Mucosa of rectum (tissue), 2 donors: ENCODE measurements at regions not wholly inside any gene's neighbourhood (a gene's known extent, or its start where the extent isn't known, plus 50 kb on each side); places are given as distances from the start of the nearest gene placed in this dataset.

Experiments
- H3K27ac ChIP-seq, 2 donors: one replicate each; pipeline ENCODE4 v1.7.0; 2013; ENCODE audit warnings: inconsistent platforms in 2 of 2, low read depth in 2 of 2, low read length in 2 of 2
- H3K27me3 ChIP-seq, 2 donors: one replicate each; pipeline ENCODE4 v1.7.0; 2013; ENCODE audit warnings: low read length in 2 of 2; ENCODE audit not compliant: control insufficient read depth in 2 of 2, insufficient read depth in 2 of 2
- H3K36me3 ChIP-seq, 2 donors: one replicate each; pipeline ENCODE4 v1.7.0; 2013; ENCODE audit warnings: low read length in 2 of 2; ENCODE audit not compliant: control insufficient read depth in 2 of 2, insufficient read depth in 2 of 2
- H3K4me1 ChIP-seq, 2 donors: one replicate each; pipeline ENCODE4 v1.7.0; 2013; ENCODE audit warnings: low read length in 2 of 2, mild to moderate bottlenecking in 1 of 2; ENCODE audit not compliant: control insufficient read depth in 2 of 2, insufficient read depth in 2 of 2
- H3K4me3 ChIP-seq, 2 donors: one replicate each; pipeline ENCODE4 v1.7.0; 2013; ENCODE audit warnings: low read length in 2 of 2
- H3K9ac ChIP-seq, 2 donors: one replicate each; pipeline ENCODE4 v1.7.0; 2013; ENCODE audit warnings: low read length in 2 of 2, low read depth in 1 of 2, mild to moderate bottlenecking in 1 of 2
- H3K9me3 ChIP-seq, 2 donors: one replicate each; pipeline ENCODE4 v1.7.0; 2013; ENCODE audit warnings: low read length in 2 of 2; ENCODE audit not compliant: control insufficient read depth in 2 of 2
- donor health status: healthy.
- donor health status: Normal muscosa, but diverticular disease.

- no peak overlapping the region for H3K4me3 ChIP-seq
- H3K27ac ChIP-seq: no peak overlapping the region
- no peaks in the 10 kb centered on the region for H3K36me3 ChIP-seq
- no peaks in the 10 kb centered on the region for H3K27me3 ChIP-seq
- H3K4me1 ChIP-seq: no peaks in the 10 kb centered on the region
- H3K9me3 ChIP-seq: no peaks in the 10 kb centered on the region
- no peak overlapping the region for H3K9ac ChIP-seq
Measured at GRCh38 chr1:83024251-83024767, 974.6 kb downstream of the TTLL7 start.

GRCh38 chr1:83023212-83023611, 975.7 kb downstream of the TTLL7 start:
- H3K27ac ChIP-seq: no peak overlapping the region
- no peak overlapping the region for H3K9ac ChIP-seq

GRCh38 chr1:83022206-83022605, 976.7 kb downstream of the TTLL7 start:
- Histone ChIP-seq H3K9me3 (no peaks in the 10 kb centered on the region), H3K9ac (no peak overlapping the region)

More at GRCh38 chr1:83023212-83023611, 975.7 kb downstream of the TTLL7 start:
- Histone ChIP-seq H3K9me3 (no peaks in the 10 kb centered on the region), H3K4me3 (no peak overlapping the region), H3K27me3 (no peaks in the 10 kb centered on the region), H3K36me3 (no peaks in the 10 kb centered on the region), H3K4me1 (no peaks in the 10 kb centered on the region)

GRCh38 chr1:83017701-83018100, 981.2 kb downstream of the TTLL7 start:
- no peaks in the 10 kb centered on the region for H3K36me3 ChIP-seq
- H3K4me1 ChIP-seq: no peaks in the 10 kb centered on the region
- no peaks in the 10 kb centered on the region for H3K27me3 ChIP-seq
- H3K27ac ChIP-seq: no peak overlapping the region
- H3K9me3 ChIP-seq: no peaks in the 10 kb centered on the region
- no peak overlapping the region for H3K4me3 ChIP-seq
- no peak overlapping the region for H3K9ac ChIP-seq

More at GRCh38 chr1:83022206-83022605, 976.7 kb downstream of the TTLL7 start:
- H3K27ac ChIP-seq: no peak overlapping the region
- H3K4me1 ChIP-seq: no peaks in the 10 kb centered on the region
- H3K36me3 ChIP-seq: no peaks in the 10 kb centered on the region
- no peaks in the 10 kb centered on the region for H3K27me3 ChIP-seq
- H3K4me3 ChIP-seq: no peak overlapping the region

GRCh38 chr1:83017276-83017675, 981.7 kb downstream of the TTLL7 start:
- no peak overlapping the region for H3K9ac ChIP-seq
- H3K4me1 ChIP-seq: no peaks in the 10 kb centered on the region
- H3K27ac ChIP-seq: no peak overlapping the region
- no peaks in the 10 kb centered on the region for H3K9me3 ChIP-seq
- H3K36me3 ChIP-seq: no peaks in the 10 kb centered on the region
- no peaks in the 10 kb centered on the region for H3K27me3 ChIP-seq
- H3K4me3 ChIP-seq: no peak overlapping the region

GRCh38 chr1:83016354-83016849, 982.5 kb downstream of the TTLL7 start:
- no peaks in the 10 kb centered on the region for H3K27me3 ChIP-seq
- no peaks in the 10 kb centered on the region for H3K36me3 ChIP-seq
- H3K27ac ChIP-seq: no peak overlapping the region
- no peaks in the 10 kb centered on the region for H3K9me3 ChIP-seq
- H3K4me1 ChIP-seq: no peaks in the 10 kb centered on the region
- no peak overlapping the region for H3K9ac ChIP-seq
- no peak overlapping the region for H3K4me3 ChIP-seq

- no peak overlapping the region for H3K27ac ChIP-seq
- H3K9ac ChIP-seq: no peak overlapping the region
- H3K4me1 ChIP-seq: no peaks in the 10 kb centered on the region
- H3K4me3 ChIP-seq: no peak overlapping the region
- H3K27me3 ChIP-seq: no peaks in the 10 kb centered on the region
- H3K9me3 ChIP-seq: no peaks in the 10 kb centered on the region
- no peaks in the 10 kb centered on the region for H3K36me3 ChIP-seq
Measured at GRCh38 chr1:83015163-83015562, 983.8 kb downstream of the TTLL7 start.

GRCh38 chr1:83012950-83013349, 986.0 kb downstream of the TTLL7 start:
- Histone ChIP-seq H3K4me3 (no peak overlapping the region), H3K36me3 (no peaks in the 10 kb centered on the region), H3K9ac (no peak overlapping the region), H3K27ac (no peak overlapping the region), H3K27me3 (no peaks in the 10 kb centered on the region), H3K9me3 (no peaks in the 10 kb centered on the region), H3K4me1 (no peaks in the 10 kb centered on the region)

- no peaks in the 10 kb centered on the region for H3K4me1 ChIP-seq
Measured at GRCh38 chr1:83011265-83011664, 987.7 kb downstream of the TTLL7 start.

GRCh38 chr1:83006271-83006670, 992.7 kb downstream of the TTLL7 start:
- Histone ChIP-seq H3K27ac (no peak overlapping the region), H3K4me1 (no peaks in the 10 kb centered on the region), H3K9ac (no peak overlapping the region), H3K27me3 (no peaks in the 10 kb centered on the region), H3K36me3 (no peaks in the 10 kb centered on the region), H3K4me3 (no peak overlapping the region), H3K9me3 (no peaks in the 10 kb centered on the region)

More at GRCh38 chr1:83011265-83011664, 987.7 kb downstream of the TTLL7 start:
- Histone ChIP-seq H3K27me3 (no peaks in the 10 kb centered on the region), H3K9me3 (no peaks in the 10 kb centered on the region), H3K4me3 (no peak overlapping the region), H3K36me3 (no peaks in the 10 kb centered on the region), H3K9ac (no peak overlapping the region), H3K27ac (no peak overlapping the region)

- no peaks in the 10 kb centered on the region for H3K36me3 ChIP-seq
- no peak overlapping the region for H3K4me3 ChIP-seq
- no peaks in the 10 kb centered on the region for H3K9me3 ChIP-seq
- no peak overlapping the region for H3K27ac ChIP-seq
- H3K9ac ChIP-seq: no peak overlapping the region
- H3K4me1 ChIP-seq: no peaks in the 10 kb centered on the region
- H3K27me3 ChIP-seq: no peaks in the 10 kb centered on the region
Measured at GRCh38 chr1:83000286-83000685, 998.6 kb downstream of the TTLL7 start.
